Right lung (tissue), 2 donors: ENCODE measurements at regions not wholly inside any gene's neighbourhood (a gene's known extent, or its start where the extent isn't known, plus 50 kb on each side); places are given as distances from the start of the nearest gene placed in this dataset.
A peak's percentile ranks its signal among the peaks of the same experiment; 100 is the strongest.

Experiments
- DNase-seq, 2 donors: peaks; one replicate each; pipeline ENCODE4 v3.0.0-alpha.2; 2013

GRCh38 chr5:82807021-82807420 lies 270.2 kb downstream of the TMEM167A start:
- DNase-seq = no peak

GRCh38 chr5:82806513-82806912 lies 270.7 kb downstream of the TMEM167A start:
- DNase-seq = no peak

GRCh38 chr5:82804155-82804690 lies 273.0 kb downstream of the TMEM167A start:
- DNase-seq = no peak

GRCh38 chr5:82802954-82803353 lies 274.2 kb downstream of the TMEM167A start:
- no peak for DNase-seq

GRCh38 chr5:82800826-82801225 lies 276.4 kb downstream of the TMEM167A start:
- no peak for DNase-seq

- DNase-seq = no peak
These were observed 277.7 kb downstream of the TMEM167A start for GRCh38 chr5:82799361-82800077.

GRCh38 chr5:82798676-82799075 lies 278.5 kb downstream of the TMEM167A start:
- DNase-seq = no peak

- no peak for DNase-seq
These were observed 280.4 kb downstream of the TMEM167A start for GRCh38 chr5:82796643-82797416.

GRCh38 chr5:82794876-82795275 lies 282.3 kb downstream of the TMEM167A start:
- DNase-seq = no peak

- DNase-seq = no peak
These were observed 283.3 kb downstream of the TMEM167A start for GRCh38 chr5:82793808-82794419.

- peak; percentile 74 to 83 for DNase-seq
These were observed 285.1 kb downstream of the TMEM167A start for GRCh38 chr5:82792096-82792495.

- DNase-seq = no peak
These were observed 288.1 kb downstream of the TMEM167A start for GRCh38 chr5:82789095-82789494.

GRCh38 chr5:82786748-82787147 lies 290.4 kb downstream of the TMEM167A start:
- no peak for DNase-seq

- DNase-seq = peak in 1 of 2 donors; percentile 40
These were observed 291.2 kb downstream of the TMEM167A start for GRCh38 chr5:82785882-82786509.

GRCh38 chr5:82785456-82785855 lies 291.7 kb downstream of the TMEM167A start:
- no peak for DNase-seq

- DNase-seq = no peak
These were observed 292.7 kb downstream of the TMEM167A start for GRCh38 chr5:82784521-82784920.

- DNase-seq = no peak
These were observed 300.1 kb downstream of the TMEM167A start for GRCh38 chr5:82777106-82777505.

- DNase-seq = no peak
These were observed 304.9 kb downstream of the TMEM167A start for GRCh38 chr5:82772281-82772680.

- DNase-seq = no peak
These were observed 311.0 kb downstream of the TMEM167A start for GRCh38 chr5:82766206-82766605.

GRCh38 chr5:82765765-82766164 lies 311.4 kb downstream of the TMEM167A start:
- DNase-seq = no peak

- no peak for DNase-seq
These were observed 316.3 kb downstream of the TMEM167A start for GRCh38 chr5:82760856-82761255.

GRCh38 chr5:82758881-82759280 lies 318.3 kb downstream of the TMEM167A start:
- DNase-seq = no peak
